Activated CD4-positive, alpha-beta memory T cell treated with anti-CD3 and anti-CD28 coated beads for 36 hours (primary cell): ENCODE measurements at regions not wholly inside any gene's neighbourhood (a gene's known extent, or its start where the extent isn't known, plus 50 kb on each side); places are given as distances from the start of the nearest gene placed in this dataset.

Source experiments
- CTCF ChIA-PET: fragments of 350-600 bp; sonication (Branson Sonifier 250); formaldehyde crosslinking; loops from one replicate; lab custom pipeline; 2021; ENCODE audit warnings: antibody characterized with exemption, inconsistent platforms; lab: Charles Lee
- POLR2A ChIA-PET: fragments of 350-600 bp; sonication (Branson Sonifier 250); formaldehyde crosslinking; loops from one replicate; lab custom pipeline; 2021; ENCODE audit warnings: antibody characterized with exemption; lab: Charles Lee
- DNase-seq: peaks from one replicate; pipeline ENCODE4 v3.0.0-alpha.2; 2020
- H3K27ac Mint-ChIP-seq: one replicate; pipeline ENCODE4 v1.8.0; 2021; ENCODE audit warnings: mixed read lengths
- H3K27me3 Mint-ChIP-seq: one replicate; pipeline ENCODE4 v1.8.0; 2021; ENCODE audit warnings: mixed read lengths
- H3K36me3 Mint-ChIP-seq: one replicate; pipeline ENCODE4 v1.8.0; 2021; ENCODE audit warnings: mixed read lengths
- H3K4me1 Mint-ChIP-seq: one replicate; pipeline ENCODE4 v1.8.0; 2021; ENCODE audit warnings: low read depth, mixed read lengths
- H3K4me3 Mint-ChIP-seq: one replicate; pipeline ENCODE4 v1.8.0; 2021; ENCODE audit warnings: mild to moderate bottlenecking, mixed read lengths
- H3K9me3 Mint-ChIP-seq: one replicate; pipeline ENCODE4 v1.8.0; 2021; ENCODE audit warnings: mixed read lengths
- intact Hi-C: fragments of 100-400 bp; cut with micrococcal nuclease; formaldehyde crosslinking; loops from one replicate; pipeline ENCODE4 v1.15.1; 2023

GRCh38 chr2:136444323-136444722, 321.0 kb upstream of the THSD7B start:
- H3K27ac Mint-ChIP-seq: no peak overlapping the region
- no peaks in the 10 kb centered on the region for H3K36me3 Mint-ChIP-seq
- ChIA-PET CTCF (no interaction called here), POLR2A (no interaction called here)
- no peak for DNase-seq
- no peak overlapping the region for H3K4me3 Mint-ChIP-seq
- peaks cover 5% of the 10 kb centered on the region for H3K27me3 Mint-ChIP-seq
- H3K4me1 Mint-ChIP-seq: no peaks in the 10 kb centered on the region
- intact Hi-C loops: no loop called here
- H3K9me3 Mint-ChIP-seq: no peaks in the 10 kb centered on the region

GRCh38 chr2:136443661-136444060, 321.7 kb upstream of the THSD7B start:
- DNase-seq: no peak
- Mint-ChIP-seq H3K4me1 (no peaks in the 10 kb centered on the region), H3K27me3 (peaks cover 5% of the 10 kb centered on the region), H3K4me3 (no peak overlapping the region), H3K36me3 (no peaks in the 10 kb centered on the region), H3K9me3 (no peaks in the 10 kb centered on the region), H3K27ac (no peak overlapping the region)
- intact Hi-C loops: no loop called here
- CTCF ChIA-PET: no interaction called here
- POLR2A ChIA-PET: no interaction called here

- ChIA-PET CTCF (no interaction called here), POLR2A (no interaction called here)
- intact Hi-C loops: no loop called here
- no peak overlapping the region for H3K4me3 Mint-ChIP-seq
- H3K36me3 Mint-ChIP-seq: no peaks in the 10 kb centered on the region
- H3K27ac Mint-ChIP-seq: no peak overlapping the region
- no peak for DNase-seq
- H3K4me1 Mint-ChIP-seq: no peaks in the 10 kb centered on the region
- H3K9me3 Mint-ChIP-seq: no peaks in the 10 kb centered on the region
- peaks cover 5% of the 10 kb centered on the region for H3K27me3 Mint-ChIP-seq
Measured at GRCh38 chr2:136441979-136442714, 323.2 kb upstream of the THSD7B start.

GRCh38 chr2:136439064-136439676, 321.2 kb upstream of the CXCR4 start:
- CTCF ChIA-PET: interaction anchor here (0.7 kb wide), 1 partner anchor 670 kb away, joined by 3 read pairs; no protein-coding TSS in a partner anchor
- Mint-ChIP-seq H3K27ac (no peak overlapping the region), H3K9me3 (no peaks in the 10 kb centered on the region), H3K4me1 (no peaks in the 10 kb centered on the region), H3K36me3 (no peaks in the 10 kb centered on the region), H3K4me3 (no peak overlapping the region), H3K27me3 (no peaks in the 10 kb centered on the region)
- intact Hi-C loops: no loop called here
- POLR2A ChIA-PET: no interaction called here
- no peak for DNase-seq

GRCh38 chr2:136437461-136437860, 319.5 kb upstream of the CXCR4 start:
- ChIA-PET POLR2A (no interaction called here), CTCF (no interaction called here)
- no peaks in the 10 kb centered on the region for H3K9me3 Mint-ChIP-seq
- no peak for DNase-seq
- H3K36me3 Mint-ChIP-seq: no peaks in the 10 kb centered on the region
- no peak overlapping the region for H3K27ac Mint-ChIP-seq
- intact Hi-C loops: no loop called here
- no peak overlapping the region for H3K4me3 Mint-ChIP-seq
- H3K27me3 Mint-ChIP-seq: peaks cover under 1% of the 10 kb centered on the region
- no peaks in the 10 kb centered on the region for H3K4me1 Mint-ChIP-seq

- H3K4me1 Mint-ChIP-seq: no peaks in the 10 kb centered on the region
- intact Hi-C loops: no loop called here
- H3K4me3 Mint-ChIP-seq: no peak overlapping the region
- no peak for DNase-seq
- peaks cover 4% of the 10 kb centered on the region for H3K27me3 Mint-ChIP-seq
- H3K9me3 Mint-ChIP-seq: no peaks in the 10 kb centered on the region
- POLR2A ChIA-PET: no interaction called here
- CTCF ChIA-PET: no interaction called here
- no peak overlapping the region for H3K27ac Mint-ChIP-seq
- H3K36me3 Mint-ChIP-seq: no peaks in the 10 kb centered on the region
Measured at GRCh38 chr2:136436936-136437335, 319.0 kb upstream of the CXCR4 start.

- intact Hi-C loops: no loop called here
- H3K27me3 Mint-ChIP-seq: peaks cover 4% of the 10 kb centered on the region
- no peaks in the 10 kb centered on the region for H3K36me3 Mint-ChIP-seq
- POLR2A ChIA-PET: no interaction called here
- no peak for DNase-seq
- no peaks in the 10 kb centered on the region for H3K9me3 Mint-ChIP-seq
- H3K27ac Mint-ChIP-seq: no peak overlapping the region
- no peak overlapping the region for H3K4me3 Mint-ChIP-seq
- CTCF ChIA-PET: interaction anchor here (1.0 kb wide), 1 partner anchor 12 kb away, joined by 4 read pairs; no protein-coding TSS in a partner anchor
- no peaks in the 10 kb centered on the region for H3K4me1 Mint-ChIP-seq
Measured at GRCh38 chr2:136434251-136434715, 316.3 kb upstream of the CXCR4 start.

- CTCF ChIA-PET: interaction anchor here (0.9 kb wide), 1 partner anchor 9 kb away, joined by 3 read pairs; no protein-coding TSS in a partner anchor
- no peak overlapping the region for H3K4me3 Mint-ChIP-seq
- intact Hi-C loops: no loop called here
- no peaks in the 10 kb centered on the region for H3K4me1 Mint-ChIP-seq
- H3K9me3 Mint-ChIP-seq: no peaks in the 10 kb centered on the region
- no peak overlapping the region for H3K27ac Mint-ChIP-seq
- H3K27me3 Mint-ChIP-seq: peaks cover 4% of the 10 kb centered on the region
- POLR2A ChIA-PET: no interaction called here
- DNase-seq: no peak
- no peaks in the 10 kb centered on the region for H3K36me3 Mint-ChIP-seq
Measured at GRCh38 chr2:136433261-136433660, 315.3 kb upstream of the CXCR4 start.

- H3K36me3 Mint-ChIP-seq: no peaks in the 10 kb centered on the region
- H3K4me1 Mint-ChIP-seq: peaks cover 18% of the 10 kb centered on the region
- ChIA-PET CTCF (interaction anchor here (0.6 to 2.4 kb wide), 17 partner anchors 9 to 1414 kb away, joined by 3 to 12 read pairs (median 3); no protein-coding TSS in a partner anchor), POLR2A (no interaction called here)
- H3K27ac Mint-ChIP-seq: no peak overlapping the region
- H3K4me3 Mint-ChIP-seq: peak overlapping the region; percentile 73
- DNase-seq: peak; percentile 16
- H3K27me3 Mint-ChIP-seq: peaks cover 26% of the 10 kb centered on the region
- no peaks in the 10 kb centered on the region for H3K9me3 Mint-ChIP-seq
- intact Hi-C loops: loop anchor here (5.0 to 10.0 kb wide), 2 partner anchors 241 to 313 kb away; no protein-coding TSS in a partner anchor
Measured at GRCh38 chr2:136424112-136424511, 306.2 kb upstream of the CXCR4 start.

GRCh38 chr2:136423516-136423996, 305.6 kb upstream of the CXCR4 start:
- peak; percentile 89 for DNase-seq
- H3K27me3 Mint-ChIP-seq: peaks cover 31% of the 10 kb centered on the region
- H3K27ac Mint-ChIP-seq: no peak overlapping the region
- peaks cover 18% of the 10 kb centered on the region for H3K4me1 Mint-ChIP-seq
- ChIA-PET CTCF (interaction anchor here (0.6 to 2.4 kb wide), 19 partner anchors 10 to 1414 kb away, joined by 3 to 12 read pairs (median 3); no protein-coding TSS in a partner anchor), POLR2A (no interaction called here)
- no peaks in the 10 kb centered on the region for H3K9me3 Mint-ChIP-seq
- H3K36me3 Mint-ChIP-seq: no peaks in the 10 kb centered on the region
- intact Hi-C loops: loop anchor here (1.0 to 10.0 kb wide), 3 partner anchors 241 to 1415 kb away; no protein-coding TSS in a partner anchor
- peak overlapping the region; percentile 73 for H3K4me3 Mint-ChIP-seq

- Mint-ChIP-seq H3K4me3 (no peak overlapping the region), H3K27me3 (peaks cover 37% of the 10 kb centered on the region), H3K9me3 (no peaks in the 10 kb centered on the region), H3K36me3 (no peaks in the 10 kb centered on the region), H3K4me1 (peaks cover 18% of the 10 kb centered on the region), H3K27ac (no peak overlapping the region)
- intact Hi-C loops: loop anchor here (5.0 to 10.0 kb wide), 2 partner anchors 242 to 315 kb away; no protein-coding TSS in a partner anchor
- POLR2A ChIA-PET: no interaction called here
- CTCF ChIA-PET: interaction anchor here (0.9 to 2.4 kb wide), 4 partner anchors 12 to 1416 kb away, joined by 4 to 11 read pairs (median 6); no protein-coding TSS in a partner anchor
- no peak for DNase-seq
Measured at GRCh38 chr2:136422512-136422911, 304.6 kb upstream of the CXCR4 start.

GRCh38 chr2:136420346-136420745, 302.4 kb upstream of the CXCR4 start:
- Mint-ChIP-seq H3K36me3 (no peaks in the 10 kb centered on the region), H3K4me1 (peaks cover 18% of the 10 kb centered on the region), H3K27me3 (peaks cover 40% of the 10 kb centered on the region), H3K4me3 (no peak overlapping the region), H3K9me3 (no peaks in the 10 kb centered on the region), H3K27ac (no peak overlapping the region)
- ChIA-PET POLR2A (no interaction called here), CTCF (no interaction called here)
- DNase-seq: no peak
- intact Hi-C loops: loop anchor here (5.0 to 10.0 kb wide), 2 partner anchors 244 to 317 kb away; no protein-coding TSS in a partner anchor
